ENCODE measurements at regions not wholly inside any gene's neighbourhood (a gene's known extent, or its start where the extent isn't known, plus 50 kb on each side); places are given as distances from the start of the nearest gene placed in this dataset.

DNA sequence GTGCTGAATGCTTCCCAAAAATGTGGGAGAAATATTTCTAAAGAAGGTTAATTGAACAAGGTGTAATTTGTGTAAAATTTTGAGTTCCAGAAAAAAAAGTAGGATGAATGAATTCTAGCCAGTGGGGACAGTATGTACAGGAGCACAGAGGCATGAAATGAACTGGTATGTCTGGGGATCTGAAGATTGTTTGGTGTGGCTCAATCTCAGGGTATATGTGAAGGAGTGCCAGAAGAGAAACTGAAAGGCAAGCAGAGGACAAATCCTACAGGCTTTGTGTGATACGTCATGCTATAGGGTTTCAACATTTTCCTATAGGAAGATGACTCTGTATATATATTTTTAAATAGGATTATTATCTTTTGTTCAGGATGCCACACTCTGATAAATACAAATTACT is 126.9 kb downstream of the FAM181B start:
- TF ChIP-seq EZH2 (IDR thresholded peaks at IDR 0.05): no peak
- TF ChIP-seq, protein P1, sequence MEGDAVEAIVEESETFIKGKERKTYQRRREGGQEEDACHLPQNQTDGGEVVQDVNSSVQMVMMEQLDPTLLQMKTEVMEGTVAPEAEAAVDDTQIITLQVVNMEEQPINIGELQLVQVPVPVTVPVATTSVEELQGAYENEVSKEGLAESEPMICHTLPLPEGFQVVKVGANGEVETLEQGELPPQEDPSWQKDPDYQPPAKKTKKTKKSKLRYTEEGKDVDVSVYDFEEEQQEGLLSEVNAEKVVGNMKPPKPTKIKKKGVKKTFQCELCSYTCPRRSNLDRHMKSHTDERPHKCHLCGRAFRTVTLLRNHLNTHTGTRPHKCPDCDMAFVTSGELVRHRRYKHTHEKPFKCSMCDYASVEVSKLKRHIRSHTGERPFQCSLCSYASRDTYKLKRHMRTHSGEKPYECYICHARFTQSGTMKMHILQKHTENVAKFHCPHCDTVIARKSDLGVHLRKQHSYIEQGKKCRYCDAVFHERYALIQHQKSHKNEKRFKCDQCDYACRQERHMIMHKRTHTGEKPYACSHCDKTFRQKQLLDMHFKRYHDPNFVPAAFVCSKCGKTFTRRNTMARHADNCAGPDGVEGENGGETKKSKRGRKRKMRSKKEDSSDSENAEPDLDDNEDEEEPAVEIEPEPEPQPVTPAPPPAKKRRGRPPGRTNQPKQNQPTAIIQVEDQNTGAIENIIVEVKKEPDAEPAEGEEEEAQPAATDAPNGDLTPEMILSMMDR (IDR thresholded peaks at IDR 0.05): no peak

Measured in neural progenitor cell (in vitro differentiated cells).